HEK293 (cell line): ENCODE measurements at regions not wholly inside any gene's neighbourhood (a gene's known extent, or its start where the extent isn't known, plus 50 kb on each side); places are given as distances from the start of the nearest gene placed in this dataset.

Experiments used
- CTCF ChIA-PET: fragments of 350-600 bp; formaldehyde crosslinking; extraction: SDS; loops from one replicate; lab custom pipeline; 2021; ENCODE audit warnings: antibody characterized with exemption; lab: Yijun Ruan, JAX
- POLR2A ChIA-PET: fragments of 300-600 bp; formaldehyde crosslinking; extraction: SDS; loops from one replicate; lab custom pipeline; 2020; ENCODE audit warnings: antibody characterized with exemption, inconsistent platforms; lab: Yijun Ruan, JAX
- H3K27ac ChIP-seq: fragments of 200-500 bp; sonication (Bioruptor generic); 2 replicates; pipeline ENCODE4 v1.5.1; 2014; ENCODE audit warnings: low read depth, low read length, control low read depth, inconsistent platforms; ENCODE audit errors: extremely low read depth
- H3K36me3 ChIP-seq, 2 experiments: fragments of 200-500 bp in 1 of 2; sonication (Bioruptor generic) in 1 of 2; 1 replicate in 1 of 2; 2 replicates in 1 of 2; pipeline ENCODE4 v1.5.1; 2014 to 2017; ENCODE audit warnings: inconsistent platforms in 2 of 2, low read length in 2 of 2; ENCODE audit not compliant: control insufficient read depth in 2 of 2, insufficient read depth in 1 of 2
- H3K4me1 ChIP-seq: fragments of 200-500 bp; sonication (Bioruptor generic); 2 replicates; pipeline ENCODE4 v1.5.1; 2014; ENCODE audit warnings: mild to moderate bottlenecking, low read length, inconsistent platforms; ENCODE audit not compliant: control insufficient read depth, insufficient read depth
- H3K4me3 ChIP-seq: 2 replicates; pipeline ENCODE4 v1.5.1; 2011; ENCODE audit warnings: low read depth, mild to moderate bottlenecking, control low read depth, low read length, moderate library complexity
- H3K9me3 ChIP-seq: fragments of 200-500 bp; sonication (Bioruptor generic); 2 replicates; pipeline ENCODE4 v1.5.1; 2014; ENCODE audit warnings: low read depth, low read length, inconsistent platforms; ENCODE audit not compliant: control insufficient read depth, insufficient read depth
- BCL11A ChIP-seq: fragments of 450-650 bp; formaldehyde crosslinking; IDR thresholded peaks from 2 replicates; pipeline ENCODE4 v1.5.1; 2016; ENCODE audit warnings: low read depth, missing biosample characterization, missing genetic modification characterization
- GLI2 ChIP-seq: fragments of 450-650 bp; formaldehyde crosslinking; IDR thresholded peaks from 2 replicates; pipeline ENCODE4; 2017; ENCODE audit warnings: missing biosample characterization, missing genetic modification characterization, low read depth, borderline replicate concordance
- KLF17 ChIP-seq: fragments of 450-650 bp; formaldehyde crosslinking; IDR thresholded peaks from 2 replicates; pipeline ENCODE4 v1.5.1; 2016; ENCODE audit warnings: missing biosample characterization, missing genetic modification characterization
- MEIS1 ChIP-seq: sonication (generic); formaldehyde crosslinking; IDR thresholded peaks from 2 replicates; pipeline ENCODE4 v1.8.1; 2022; ENCODE audit warnings: missing genetic modification reagents, mild to moderate bottlenecking, borderline replicate concordance
- MYNN ChIP-seq: fragments of 450-650 bp; formaldehyde crosslinking; IDR thresholded peaks from 2 replicates; pipeline ENCODE4 v1.5.1; 2016; ENCODE audit warnings: missing biosample characterization, missing genetic modification characterization, borderline replicate concordance
- OVOL3 ChIP-seq: fragments of 450-650 bp; formaldehyde crosslinking; IDR thresholded peaks from 2 replicates; pipeline ENCODE4 v1.5.1; 2016; ENCODE audit warnings: missing biosample characterization, missing genetic modification characterization
- PRDM2 ChIP-seq: fragments of 450-650 bp; formaldehyde crosslinking; IDR thresholded peaks from 2 replicates; pipeline ENCODE4 v1.5.1; 2016; ENCODE audit warnings: missing biosample characterization, missing genetic modification characterization, borderline replicate concordance
- PRDM4 ChIP-seq: fragments of 450-650 bp; formaldehyde crosslinking; IDR thresholded peaks from 2 replicates; pipeline ENCODE4 v1.5.1; 2017; ENCODE audit warnings: missing biosample characterization, missing genetic modification characterization
- SCRT1 ChIP-seq: fragments of 450-650 bp; formaldehyde crosslinking; IDR thresholded peaks from 2 replicates; pipeline ENCODE4 v1.5.1; 2016; ENCODE audit warnings: missing biosample characterization, missing genetic modification characterization, borderline replicate concordance
- SP7 ChIP-seq: fragments of 450-650 bp; formaldehyde crosslinking; IDR thresholded peaks from 2 replicates; pipeline ENCODE4 v1.5.1; 2016; ENCODE audit warnings: missing biosample characterization, missing genetic modification characterization
- TRIM28 ChIP-seq: IDR thresholded peaks from 2 replicates; pipeline ENCODE4 v1.6.1; 2011; ENCODE audit warnings: low read length, control low read depth, borderline replicate concordance
- ZFHX2 ChIP-seq: fragments of 450-650 bp; formaldehyde crosslinking; conservative IDR thresholded peaks from 2 replicates; pipeline ENCODE4 v1.5.1; 2016; ENCODE audit warnings: missing biosample characterization, missing genetic modification characterization
- ZFP37 ChIP-seq: fragments of 450-650 bp; formaldehyde crosslinking; IDR thresholded peaks from 2 replicates; pipeline ENCODE4 v1.5.1; 2016; ENCODE audit warnings: missing biosample characterization, missing genetic modification characterization
- ZIC2 ChIP-seq: fragments of 450-650 bp; formaldehyde crosslinking; IDR thresholded peaks from 2 replicates; pipeline ENCODE4 v1.5.1; 2016; ENCODE audit warnings: missing biosample characterization, missing genetic modification characterization
- ZNF132 ChIP-seq: fragments of 450-650 bp; formaldehyde crosslinking; IDR thresholded peaks from 2 replicates; pipeline ENCODE4 v1.5.1; 2017; ENCODE audit warnings: missing biosample characterization, missing genetic modification characterization, borderline replicate concordance
- ZNF175 ChIP-seq: fragments of 450-650 bp; formaldehyde crosslinking; IDR thresholded peaks from 2 replicates; pipeline ENCODE4 v1.5.1; 2016; ENCODE audit warnings: missing biosample characterization, missing genetic modification characterization
- ZNF211 ChIP-seq: fragments of 450-650 bp; formaldehyde crosslinking; IDR thresholded peaks from 2 replicates; pipeline ENCODE4 v1.5.1; 2016; ENCODE audit warnings: low read depth, missing biosample characterization, missing genetic modification characterization
- ZNF341 ChIP-seq: fragments of 450-650 bp; formaldehyde crosslinking; IDR thresholded peaks from 2 replicates; pipeline ENCODE4; 2016; ENCODE audit warnings: low read depth, missing biosample characterization, missing genetic modification characterization
- ZNF366 ChIP-seq: fragments of 450-650 bp; formaldehyde crosslinking; conservative IDR thresholded peaks from 2 replicates; pipeline ENCODE4 v1.5.1; 2016; ENCODE audit warnings: missing biosample characterization, missing genetic modification characterization
- ZNF488 ChIP-seq: fragments of 450-650 bp; formaldehyde crosslinking; IDR thresholded peaks from 2 replicates; pipeline ENCODE4 v1.5.1; 2016; ENCODE audit warnings: missing biosample characterization, missing genetic modification characterization
- ZNF701 ChIP-seq: fragments of 450-650 bp; formaldehyde crosslinking; IDR thresholded peaks from 2 replicates; pipeline ENCODE4 v1.5.1; 2016; ENCODE audit warnings: missing biosample characterization, missing genetic modification characterization
- ZNF704 ChIP-seq: fragments of 450-650 bp; formaldehyde crosslinking; IDR thresholded peaks from 2 replicates; pipeline ENCODE4 v1.5.1; 2016; ENCODE audit warnings: missing biosample characterization, missing genetic modification characterization
- ZNF776 ChIP-seq: fragments of 450-650 bp; formaldehyde crosslinking; IDR thresholded peaks from 2 replicates; pipeline ENCODE4 v1.5.0; 2017; ENCODE audit warnings: missing biosample characterization, missing genetic modification characterization, borderline replicate concordance
- ZXDB ChIP-seq: fragments of 450-650 bp; formaldehyde crosslinking; IDR thresholded peaks from 2 replicates; pipeline ENCODE4 v1.5.1; 2016; ENCODE audit warnings: missing biosample characterization, missing genetic modification characterization

GRCh38 chr5:158074597-158074991 lies 215.6 kb upstream of the CLINT1 start (continued):
- no peak for TF ChIP-seq OVOL3
- no peak for TF ChIP-seq MYNN (tag by site-specific recombination)
- no peak for TF ChIP-seq ZNF366 (tag by site-specific recombination)
- no peak for TF ChIP-seq KLF17 (tag by site-specific recombination)
- TF ChIP-seq SCRT1 = no peak
- TF ChIP-seq ZNF132 = no peak
- TF ChIP-seq ZIC2 (tag by site-specific recombination) = no peak
- no peak for TF ChIP-seq TRIM28
- no peak for TF ChIP-seq GLI2 (tag by site-specific recombination)
- TF ChIP-seq ZNF701 = no peak
- no peak for TF ChIP-seq MEIS1 (CRISPR knock-in tag)
- no peak for TF ChIP-seq PRDM4 (tag by site-specific recombination)
- TF ChIP-seq, all 188 proteins: peak for 0

GRCh38 chr5:158070859-158071258 lies 211.9 kb upstream of the CLINT1 start:
- H3K9me3 ChIP-seq = no peaks in the 10 kb centered on the region
- POLR2A ChIA-PET = interaction anchor here (1.0 kb wide), 1 partner anchor 212 kb away, joined by 3 read pairs; the partner anchor contains the start of gene CLINT1
- no peaks in the 10 kb centered on the region for H3K36me3 ChIP-seq
- TF ChIP-seq ZNF488 (tag by site-specific recombination) (no peak), BCL11A (tag by site-specific recombination) (no peak), ZFHX2 (tag by site-specific recombination) (no peak), TRIM28 (no peak), ZXDB (tag by site-specific recombination) (no peak), ZNF175 (tag by site-specific recombination) (no peak), ZNF704 (tag by site-specific recombination) (no peak), PRDM2 (tag by site-specific recombination) (no peak), ZNF776 (tag by site-specific recombination) (no peak), SP7 (no peak), ZFP37 (no peak), ZNF211 (tag by site-specific recombination) (no peak), ZNF341 (tag by site-specific recombination) (no peak)
- TF ChIP-seq, all 188 proteins: peak for 0
- no peak overlapping the region for H3K27ac ChIP-seq
- H3K4me3 ChIP-seq = no peak overlapping the region
- CTCF ChIA-PET = interaction anchor here (0.6 to 1.2 kb wide), 8 partner anchors 14 to 1062 kb away, joined by 3 to 6 read pairs (median 3); no protein-coding TSS in a partner anchor
- H3K4me1 ChIP-seq = no peaks in the 10 kb centered on the region
